ENCODE measurements at regions not wholly inside any gene's neighbourhood (a gene's known extent, or its start where the extent isn't known, plus 50 kb on each side); places are given as distances from the start of the nearest gene placed in this dataset.

GRCh38 chr2:76599732-76600368, 889.1 kb upstream of the GCFC2 start:
- DNase-seq (ENCODE audit: low spot score), result peak; percentile 55
- in situ Hi-C loops (cut with HindIII; ENCODE audit: low sequenced_read_pairs), result no loop called here

DNA sequence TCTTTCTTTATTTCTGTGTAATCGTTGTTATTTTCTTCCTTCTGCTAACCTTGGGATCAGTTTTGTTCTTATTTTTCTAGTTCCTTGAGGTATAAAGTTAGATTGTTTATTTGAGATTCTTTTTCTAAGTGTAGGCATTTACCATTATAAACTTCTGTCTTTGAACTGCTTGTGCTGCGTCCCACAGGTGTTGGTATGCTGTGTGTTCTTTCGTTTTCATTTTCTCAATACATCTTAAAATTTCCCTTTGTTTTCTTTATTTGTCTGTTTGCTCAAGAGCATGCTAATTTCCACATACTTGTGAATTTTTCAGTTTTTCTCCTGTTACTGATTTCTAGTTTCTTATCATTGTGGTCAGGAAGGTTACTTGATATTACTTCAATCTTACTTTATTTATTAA, 873.8 kb upstream of the GCFC2 start:
- in situ Hi-C loops (cut with HindIII; ENCODE audit: low sequenced_read_pairs), result no loop called here
- DNase-seq (ENCODE audit: low spot score), result no peak

DNA sequence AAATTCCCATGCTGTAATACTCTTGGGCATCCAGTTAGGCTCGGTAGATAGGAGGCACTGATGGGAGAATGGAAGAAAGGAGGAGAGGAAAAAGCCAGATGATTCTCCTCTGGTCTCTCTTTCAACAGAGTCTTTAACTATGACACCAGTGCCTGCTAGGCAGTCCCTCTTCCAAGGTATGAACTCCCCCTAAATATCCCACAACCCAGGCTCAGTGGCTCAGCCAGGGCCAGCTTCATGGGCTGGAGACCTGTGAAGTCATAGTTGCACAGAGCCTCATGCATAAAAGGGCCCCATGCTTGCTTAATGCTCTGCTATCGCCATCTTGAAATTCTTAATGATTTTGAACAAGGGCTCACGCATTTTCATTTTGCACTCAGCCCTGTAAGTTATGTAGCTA, 869.2 kb upstream of the GCFC2 start:
- no peak for DNase-seq (ENCODE audit: low spot score)
- in situ Hi-C loops (cut with HindIII; ENCODE audit: low sequenced_read_pairs), result no loop called here

DNA sequence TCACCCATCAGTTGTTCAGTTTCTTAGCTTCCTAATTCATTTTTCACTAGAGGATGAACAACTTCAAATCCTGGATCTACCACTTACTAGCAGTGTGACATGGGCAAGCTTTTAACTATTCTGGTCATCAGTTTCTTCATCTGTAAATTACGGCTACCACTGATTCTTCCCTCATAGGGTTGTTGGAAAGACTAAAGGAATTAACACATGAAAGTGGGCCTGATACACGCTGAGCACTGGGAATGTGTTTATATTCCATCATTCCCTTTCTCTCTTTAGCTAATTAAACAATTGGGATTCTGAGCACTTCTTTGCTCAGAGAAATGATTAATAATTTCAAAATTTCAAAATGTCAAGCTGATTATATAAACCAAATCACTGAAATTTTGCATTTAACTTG, 862.3 kb upstream of the GCFC2 start:
- in situ Hi-C loops (cut with HindIII; ENCODE audit: low sequenced_read_pairs), result no loop called here
- no peak for DNase-seq (ENCODE audit: low spot score)

DNA sequence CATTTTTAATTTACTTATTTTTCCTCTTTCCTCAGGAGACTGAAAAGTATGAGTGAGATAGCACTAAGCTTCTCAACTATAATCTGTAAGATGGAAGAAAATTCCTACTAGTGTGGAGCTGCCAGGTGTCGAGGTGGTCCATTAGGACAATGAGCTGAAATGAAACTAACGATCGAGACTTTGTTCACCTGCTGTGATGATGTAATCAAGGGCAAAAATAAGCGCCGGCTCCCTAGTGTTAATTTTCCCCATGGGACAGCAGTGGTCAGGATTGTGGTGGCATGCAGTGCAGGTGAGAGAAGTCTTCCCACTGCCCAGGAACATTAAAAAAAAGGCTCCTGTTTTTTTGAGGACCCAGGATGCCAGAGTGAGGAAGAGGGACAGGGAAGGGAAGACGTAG, 859.1 kb upstream of the GCFC2 start:
- in situ Hi-C loops (cut with HindIII; ENCODE audit: low sequenced_read_pairs), result no loop called here

GRCh38 chr2:76567478-76567877, 856.8 kb upstream of the GCFC2 start:
- in situ Hi-C loops (cut with HindIII; ENCODE audit: low sequenced_read_pairs), result no loop called here
- DNase-seq (ENCODE audit: low spot score), result no peak

More for the DNA sequence above, 859.1 kb upstream of the GCFC2 start:
- DNase-seq (ENCODE audit: low spot score), result no peak

DNA sequence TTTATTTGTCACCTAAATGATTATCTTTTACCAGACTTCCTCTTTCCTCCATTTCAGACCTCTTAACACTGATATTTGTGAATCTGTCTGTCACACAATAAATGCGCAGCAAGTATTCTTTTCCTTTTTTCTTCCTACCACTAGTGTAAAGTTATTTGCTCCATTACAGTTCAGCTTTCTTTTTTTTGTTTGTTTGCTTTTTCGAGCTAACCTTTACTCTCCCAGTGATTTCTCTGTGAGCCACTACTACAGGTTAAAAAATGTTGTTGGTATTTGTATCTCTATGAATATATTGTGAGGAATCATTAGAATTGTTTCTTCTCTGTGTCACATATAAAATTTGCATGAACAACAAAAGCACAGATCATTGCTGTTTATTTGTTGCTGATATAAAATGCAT, 854.0 kb upstream of the GCFC2 start:
- DNase-seq (ENCODE audit: low spot score), result no peak
- in situ Hi-C loops (cut with HindIII; ENCODE audit: low sequenced_read_pairs), result no loop called here

- no peak for DNase-seq (ENCODE audit: low spot score)
- in situ Hi-C loops (cut with HindIII; ENCODE audit: low sequenced_read_pairs), result no loop called here
Observed at GRCh38 chr2:76563730-76564129, 853.0 kb upstream of the GCFC2 start.

DNA sequence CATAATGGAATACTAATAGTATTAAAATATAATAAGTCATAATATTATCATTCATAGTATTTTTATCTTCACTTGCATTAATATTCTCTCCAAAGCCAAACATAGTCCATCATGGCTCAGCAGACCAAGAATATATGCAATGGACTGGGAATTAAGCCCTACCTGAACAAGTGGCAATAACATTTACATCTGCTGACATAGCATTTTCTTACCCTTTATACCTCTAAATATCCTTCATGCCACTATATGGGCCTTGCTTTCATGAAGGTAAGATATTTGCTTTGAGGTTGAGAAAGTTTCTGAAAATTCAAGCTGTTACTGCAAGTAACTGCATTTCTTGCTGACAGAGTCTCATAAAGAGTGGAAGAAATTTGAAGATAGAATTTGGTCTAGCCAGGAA, 847.4 kb upstream of the GCFC2 start:
- in situ Hi-C loops (cut with HindIII; ENCODE audit: low sequenced_read_pairs), result no loop called here
- no peak for DNase-seq (ENCODE audit: low spot score)

GRCh38 chr2:76556018-76556417, 845.3 kb upstream of the GCFC2 start:
- DNase-seq (ENCODE audit: low spot score), result no peak
- in situ Hi-C loops (cut with HindIII; ENCODE audit: low sequenced_read_pairs), result no loop called here

- DNase-seq (ENCODE audit: low spot score), result no peak
- in situ Hi-C loops (cut with HindIII; ENCODE audit: low sequenced_read_pairs), result no loop called here
Observed at GRCh38 chr2:76546207-76546606, 835.5 kb upstream of the GCFC2 start.

DNA sequence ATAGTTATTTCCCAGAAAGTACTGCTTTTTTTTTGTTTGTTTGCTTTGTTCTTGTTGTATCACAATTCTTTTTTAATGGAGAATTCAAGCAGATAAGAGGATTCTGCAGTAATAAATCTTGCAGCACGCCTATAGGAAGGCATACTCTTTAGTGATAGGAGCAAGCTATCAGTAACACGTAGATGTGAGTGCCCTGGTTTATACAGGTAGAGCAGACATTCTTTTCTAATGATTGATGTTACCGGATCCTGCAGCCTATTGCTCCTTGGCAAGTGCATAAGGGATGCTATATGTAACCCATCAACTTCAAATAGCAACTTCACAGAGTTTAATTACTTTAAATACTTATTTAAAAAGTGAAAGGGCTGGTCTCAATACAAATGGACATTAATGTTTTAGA, 834.2 kb upstream of the GCFC2 start:
- in situ Hi-C loops (cut with HindIII; ENCODE audit: low sequenced_read_pairs), result no loop called here
- no peak for DNase-seq (ENCODE audit: low spot score)

GRCh38 chr2:76517574-76517909, 806.8 kb upstream of the GCFC2 start:
- in situ Hi-C loops (cut with HindIII; ENCODE audit: low sequenced_read_pairs), result no loop called here
- DNase-seq (ENCODE audit: low spot score), result no peak

DNA sequence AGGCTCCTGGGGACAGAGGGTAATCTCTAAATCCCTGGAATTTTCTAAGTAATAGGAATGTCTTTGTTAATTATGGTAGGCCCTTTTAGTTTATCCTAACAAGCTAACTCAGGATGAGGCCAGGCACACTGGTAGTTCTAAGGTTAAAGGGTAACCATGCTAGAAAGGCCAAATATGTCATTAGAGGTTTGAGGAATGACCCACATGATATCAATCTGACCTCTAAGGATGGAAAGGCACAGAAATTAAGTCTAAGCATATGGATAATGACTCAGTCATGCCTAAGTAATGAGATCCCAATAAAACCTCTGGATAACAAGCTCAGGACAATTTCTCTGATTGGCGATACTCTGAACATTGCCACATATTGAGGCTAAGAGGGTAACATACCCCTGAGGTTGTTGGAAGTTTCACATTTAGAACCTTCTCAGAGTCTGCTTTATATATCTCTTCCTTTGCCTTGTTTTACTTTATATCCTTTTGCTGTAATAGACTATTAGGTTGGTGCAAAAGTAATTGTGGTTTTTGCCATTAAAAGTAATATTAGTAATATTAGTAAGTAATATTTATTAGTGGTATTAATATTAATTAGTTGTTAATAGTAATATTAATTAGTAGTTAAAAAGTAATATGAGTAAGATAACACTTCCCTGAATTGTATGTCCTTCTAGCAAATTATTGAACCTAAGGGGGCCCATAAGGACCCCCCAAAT, 806.3 kb upstream of the GCFC2 start:
- DNase-seq (ENCODE audit: low spot score), result no peak
- in situ Hi-C loops (cut with HindIII; ENCODE audit: low sequenced_read_pairs), result no loop called here

GRCh38 chr2:76512201-76512820, 801.6 kb upstream of the GCFC2 start:
- in situ Hi-C loops (cut with HindIII; ENCODE audit: low sequenced_read_pairs), result no loop called here
- DNase-seq (ENCODE audit: low spot score), result no peak

GRCh38 chr2:76506538-76506937, 795.8 kb upstream of the GCFC2 start:
- no peak for DNase-seq (ENCODE audit: low spot score)
- in situ Hi-C loops (cut with HindIII; ENCODE audit: low sequenced_read_pairs), result no loop called here

GRCh38 chr2:76501641-76502040, 790.9 kb upstream of the GCFC2 start:
- in situ Hi-C loops (cut with HindIII; ENCODE audit: low sequenced_read_pairs), result no loop called here
- DNase-seq (ENCODE audit: low spot score), result no peak

- in situ Hi-C loops (cut with HindIII; ENCODE audit: low sequenced_read_pairs), result no loop called here
- no peak for DNase-seq (ENCODE audit: low spot score)
Observed at GRCh38 chr2:76498360-76498759, 787.6 kb upstream of the GCFC2 start.

- no peak for DNase-seq (ENCODE audit: low spot score)
- in situ Hi-C loops (cut with HindIII; ENCODE audit: low sequenced_read_pairs), result no loop called here
Observed at GRCh38 chr2:76491503-76491902, 780.8 kb upstream of the GCFC2 start.

- in situ Hi-C loops (cut with HindIII; ENCODE audit: low sequenced_read_pairs), result no loop called here
- DNase-seq (ENCODE audit: low spot score), result no peak
Observed at GRCh38 chr2:76478266-76479035, 767.7 kb upstream of the GCFC2 start.

Data from G401 (cell line).